ENCODE measurements at regions not wholly inside any gene's neighbourhood (a gene's known extent, or its start where the extent isn't known, plus 50 kb on each side); places are given as distances from the start of the nearest gene placed in this dataset.

DNA sequence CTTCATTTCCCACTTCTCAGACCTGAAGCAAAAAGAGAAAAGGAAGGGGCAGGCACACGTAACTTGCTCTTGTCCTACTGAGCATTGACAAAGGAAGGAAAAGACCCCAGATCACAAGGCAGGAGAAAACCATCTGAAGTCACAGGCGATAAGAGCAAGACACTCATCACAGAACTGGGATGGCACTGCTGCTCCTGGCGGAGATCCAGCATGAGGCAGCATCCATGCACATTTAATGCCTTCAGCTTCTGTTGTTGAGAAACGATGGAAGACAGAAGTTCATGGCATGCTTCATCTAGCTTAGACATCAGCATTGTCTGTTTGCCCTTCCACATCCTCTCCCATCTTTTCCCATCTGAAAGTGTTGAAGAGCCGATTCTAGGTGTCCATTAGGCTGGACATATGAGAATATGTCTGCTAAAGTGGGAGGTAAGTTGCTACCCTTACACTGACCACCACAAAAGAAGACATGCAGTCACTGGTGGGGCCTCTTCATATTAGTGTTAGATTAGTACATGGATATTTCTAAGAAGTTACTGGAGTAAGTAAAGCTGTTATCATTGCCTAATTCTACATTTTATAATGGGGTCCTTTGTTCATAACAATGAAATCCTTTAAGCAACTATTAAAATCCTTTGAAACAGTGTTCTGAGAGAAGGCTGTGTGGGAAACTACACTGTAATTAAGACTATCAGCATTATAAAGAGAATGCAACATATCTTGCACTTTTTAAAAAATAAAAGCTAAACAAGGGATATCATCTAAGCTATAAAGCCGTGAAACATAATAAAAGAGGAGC, 618.5 kb downstream of the C6orf118 start:
- Histone ChIP-seq H2AFZ (ENCODE audit: low read depth, low read length, poor library complexity, severe bottlenecking) (no peak overlapping the region), H3K36me3 (ENCODE audit: control insufficient read depth in 1 of 2, insufficient read depth in 2 of 2, low read length in 2 of 2) (no peaks in the 10 kb centered on the region), H3K27me3 (ENCODE audit: insufficient read depth, low read length) (no peaks in the 10 kb centered on the region), H3K4me3 (replicated peaks in 1 of 2; ENCODE audit: low read depth in 1 of 2, low read length in 2 of 2) (no peak overlapping the region), H3K79me2 (ENCODE audit: insufficient read depth, low read length) (no peaks in the 10 kb centered on the region), H3K9ac (ENCODE audit: low read length) (no peak overlapping the region), H3K4me2 (ENCODE audit: low read length) (no peak overlapping the region), H4K20me1 (ENCODE audit: insufficient read depth) (no peaks in the 10 kb centered on the region), H3K9me2 (ENCODE audit: insufficient read depth) (no peaks in the 10 kb centered on the region), H3K9me3 (ENCODE audit: control insufficient read depth in 1 of 2, insufficient read depth in 1 of 2, low read depth in 1 of 2, low read length in 2 of 2) (peaks cover 11 to 21% of the 10 kb centered on the region in 2 experiments; a peak in 2 of 4 replicates), H3K4me1 (ENCODE audit: control insufficient read depth in 1 of 2, insufficient read depth in 2 of 2, low read length in 2 of 2) (no peaks in the 10 kb centered on the region), H3K27ac (ENCODE audit: low read depth, low read length) (no peak overlapping the region)
- intact Hi-C loops (cut with micrococcal nuclease) = no loop called here
- DNase-seq (ENCODE audit: low read depth, low spot score) (no peak), ATAC-seq (no peak)
- RAD21 ChIA-PET (ENCODE audit: low non-redundant PET in 1 of 2, low total read pairs in 2 of 2, uncharacterized antibody in 2 of 2, unreplicated experiment in 2 of 2) = no interaction called here
- no peak for TF ChIP-seq SP1 (IDR thresholded peaks at IDR 0.05; ENCODE audit: low read depth)
- TF ChIP-seq FOSL1 (IDR thresholded peaks at IDR 0.05; ENCODE audit: low read depth) = no peak
- no peak for TF ChIP-seq YY1 (IDR thresholded peaks at IDR 0.05; ENCODE audit: extremely low read depth, insufficient replicate concordance, low read depth, low read length)
- TF ChIP-seq CBX3 (IDR thresholded peaks at IDR 0.05; ENCODE audit: low read depth) = no peak
- no peak for TF ChIP-seq EZH2phosphoT487 (IDR thresholded peaks at IDR 0.05; ENCODE audit: borderline replicate concordance)
- TF ChIP-seq ELF1 (IDR thresholded peaks at IDR 0.05; ENCODE audit: borderline replicate concordance, low read depth) = no peak
- TF ChIP-seq, protein P1, sequence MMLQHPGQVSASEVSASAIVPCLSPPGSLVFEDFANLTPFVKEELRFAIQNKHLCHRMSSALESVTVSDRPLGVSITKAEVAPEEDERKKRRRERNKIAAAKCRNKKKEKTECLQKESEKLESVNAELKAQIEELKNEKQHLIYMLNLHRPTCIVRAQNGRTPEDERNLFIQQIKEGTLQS (IDR thresholded peaks at IDR 0.05) = no peak
- no peak for TF ChIP-seq RAD21 (IDR thresholded peaks at IDR 0.05; ENCODE audit: low read depth)
- TF ChIP-seq, protein P2, sequence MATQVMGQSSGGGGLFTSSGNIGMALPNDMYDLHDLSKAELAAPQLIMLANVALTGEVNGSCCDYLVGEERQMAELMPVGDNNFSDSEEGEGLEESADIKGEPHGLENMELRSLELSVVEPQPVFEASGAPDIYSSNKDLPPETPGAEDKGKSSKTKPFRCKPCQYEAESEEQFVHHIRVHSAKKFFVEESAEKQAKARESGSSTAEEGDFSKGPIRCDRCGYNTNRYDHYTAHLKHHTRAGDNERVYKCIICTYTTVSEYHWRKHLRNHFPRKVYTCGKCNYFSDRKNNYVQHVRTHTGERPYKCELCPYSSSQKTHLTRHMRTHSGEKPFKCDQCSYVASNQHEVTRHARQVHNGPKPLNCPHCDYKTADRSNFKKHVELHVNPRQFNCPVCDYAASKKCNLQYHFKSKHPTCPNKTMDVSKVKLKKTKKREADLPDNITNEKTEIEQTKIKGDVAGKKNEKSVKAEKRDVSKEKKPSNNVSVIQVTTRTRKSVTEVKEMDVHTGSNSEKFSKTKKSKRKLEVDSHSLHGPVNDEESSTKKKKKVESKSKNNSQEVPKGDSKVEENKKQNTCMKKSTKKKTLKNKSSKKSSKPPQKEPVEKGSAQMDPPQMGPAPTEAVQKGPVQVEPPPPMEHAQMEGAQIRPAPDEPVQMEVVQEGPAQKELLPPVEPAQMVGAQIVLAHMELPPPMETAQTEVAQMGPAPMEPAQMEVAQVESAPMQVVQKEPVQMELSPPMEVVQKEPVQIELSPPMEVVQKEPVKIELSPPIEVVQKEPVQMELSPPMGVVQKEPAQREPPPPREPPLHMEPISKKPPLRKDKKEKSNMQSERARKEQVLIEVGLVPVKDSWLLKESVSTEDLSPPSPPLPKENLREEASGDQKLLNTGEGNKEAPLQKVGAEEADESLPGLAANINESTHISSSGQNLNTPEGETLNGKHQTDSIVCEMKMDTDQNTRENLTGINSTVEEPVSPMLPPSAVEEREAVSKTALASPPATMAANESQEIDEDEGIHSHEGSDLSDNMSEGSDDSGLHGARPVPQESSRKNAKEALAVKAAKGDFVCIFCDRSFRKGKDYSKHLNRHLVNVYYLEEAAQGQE (IDR thresholded peaks at IDR 0.05; ENCODE audit: low read depth) = no peak
- TF ChIP-seq, protein P3, sequence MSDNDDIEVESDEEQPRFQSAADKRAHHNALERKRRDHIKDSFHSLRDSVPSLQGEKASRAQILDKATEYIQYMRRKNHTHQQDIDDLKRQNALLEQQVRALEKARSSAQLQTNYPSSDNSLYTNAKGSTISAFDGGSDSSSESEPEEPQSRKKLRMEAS (IDR thresholded peaks at IDR 0.05) = no peak
- TF ChIP-seq JUND (IDR thresholded peaks at IDR 0.05) = no peak
- POLR2A ChIA-PET = no interaction called here
- BruUV-seq (replicated peaks) = no TSS peak
- CTCF ChIA-PET = no interaction called here
